ENCODE measurements at regions not wholly inside any gene's neighbourhood (a gene's known extent, or its start where the extent isn't known, plus 50 kb on each side); places are given as distances from the start of the nearest gene placed in this dataset.

DNA sequence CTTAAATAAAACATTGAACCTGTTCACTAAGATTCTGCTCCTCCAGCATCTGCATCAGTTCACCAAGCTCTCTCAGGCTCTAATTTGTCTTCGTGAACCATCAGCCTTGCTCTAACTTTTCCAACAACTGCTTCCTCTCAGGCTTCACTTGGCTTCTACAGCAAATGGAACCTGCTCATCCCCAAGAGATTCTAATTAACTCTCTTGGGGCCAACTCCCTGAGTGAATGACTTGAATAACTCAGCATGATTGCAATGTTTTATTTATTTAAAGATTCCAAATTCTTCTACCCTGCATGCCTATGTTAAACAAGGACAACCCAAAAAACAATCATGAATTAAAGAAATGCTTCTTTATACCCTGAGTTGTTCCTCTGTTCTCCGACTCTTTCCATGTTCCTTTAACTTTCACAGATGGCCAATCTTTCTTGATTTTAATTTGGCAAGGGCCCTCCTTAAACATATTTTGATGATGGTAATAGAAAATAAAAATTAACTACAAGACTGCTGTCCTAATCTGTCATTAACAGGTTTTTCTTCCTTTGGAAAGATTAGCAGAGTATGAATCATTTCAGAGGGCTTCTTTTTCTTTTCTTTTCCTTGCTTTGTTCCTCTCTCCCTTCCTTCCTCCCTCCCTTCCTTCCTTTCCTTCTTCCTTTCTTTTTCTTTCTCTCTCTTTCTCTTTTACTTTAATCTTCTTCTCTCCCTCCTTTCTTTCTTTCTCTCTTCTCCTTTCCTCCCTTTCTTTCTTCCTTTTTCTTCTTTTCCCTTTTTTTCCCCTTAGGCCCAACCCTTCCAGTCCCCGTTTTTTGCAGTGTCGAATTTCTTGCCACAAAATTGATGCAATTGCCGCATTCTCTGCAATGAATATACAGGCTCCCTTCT, 195.0 kb upstream of the RHOBTB1 start:
- DNase-seq = no peak

DNA sequence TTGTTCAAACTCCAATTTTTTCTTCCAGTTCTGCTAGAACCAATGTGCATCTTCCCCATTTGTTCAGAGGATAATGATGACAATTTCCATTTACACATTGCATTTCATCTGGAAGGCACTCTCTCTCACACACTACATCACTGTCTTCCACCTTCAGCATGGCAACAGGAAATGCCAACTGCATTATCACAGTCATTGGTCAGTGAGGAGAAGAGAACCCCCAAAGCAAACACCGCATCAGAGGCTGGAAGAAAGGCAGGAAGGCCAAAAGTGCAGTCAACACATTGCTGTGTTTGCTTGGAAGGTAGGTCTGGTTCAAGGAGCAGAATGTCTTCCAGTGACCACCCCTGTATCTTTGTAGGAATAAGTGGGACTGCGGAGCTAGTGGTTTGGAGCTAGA, 192.2 kb upstream of the RHOBTB1 start:
- no peak for DNase-seq

- DNase-seq = no peak
Measured at GRCh38 chr10:61135276-61135721, 191.3 kb upstream of the RHOBTB1 start.

DNA sequence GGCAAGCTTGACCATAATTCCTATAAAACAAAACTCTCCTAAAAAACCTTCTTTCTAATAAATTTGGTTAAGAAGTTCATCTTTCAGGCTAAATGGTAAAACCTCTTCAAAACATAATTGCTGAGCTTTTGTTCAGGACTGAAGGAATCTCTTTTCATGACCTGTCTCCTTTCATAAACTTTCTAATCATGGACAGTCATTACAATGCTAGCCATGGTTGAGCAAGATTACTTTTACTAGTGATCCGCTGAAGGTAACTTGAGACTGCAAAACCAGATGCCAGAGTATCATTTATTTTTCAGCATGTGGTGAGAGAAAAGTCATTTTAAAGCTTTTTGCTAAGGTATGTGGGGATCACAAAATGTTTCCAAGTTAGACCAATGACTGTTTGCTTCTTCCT, 186.4 kb upstream of the RHOBTB1 start:
- DNase-seq = no peak

DNA sequence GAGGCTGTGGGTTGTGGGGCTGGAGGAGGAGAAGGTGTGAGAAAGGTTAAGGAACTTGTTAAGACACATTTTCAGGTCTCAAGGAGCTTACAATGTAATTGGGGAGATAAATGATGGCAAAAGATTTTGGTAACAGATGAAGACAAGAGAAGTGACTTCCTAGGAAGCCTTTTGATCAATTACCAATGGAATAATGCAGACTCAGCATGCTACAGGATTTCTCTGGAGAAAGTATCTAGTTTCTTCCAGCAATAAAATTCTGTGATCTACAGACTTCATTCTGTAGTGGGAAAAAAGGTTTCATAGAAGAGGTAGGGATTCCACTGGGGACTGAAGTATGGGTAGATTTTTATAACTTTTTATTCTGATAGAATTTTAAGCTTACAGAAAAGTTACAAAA, 184.2 kb upstream of the RHOBTB1 start:
- DNase-seq = no peak

- no peak for DNase-seq
Measured at GRCh38 chr10:61125560-61126170, 181.7 kb upstream of the RHOBTB1 start.

DNA sequence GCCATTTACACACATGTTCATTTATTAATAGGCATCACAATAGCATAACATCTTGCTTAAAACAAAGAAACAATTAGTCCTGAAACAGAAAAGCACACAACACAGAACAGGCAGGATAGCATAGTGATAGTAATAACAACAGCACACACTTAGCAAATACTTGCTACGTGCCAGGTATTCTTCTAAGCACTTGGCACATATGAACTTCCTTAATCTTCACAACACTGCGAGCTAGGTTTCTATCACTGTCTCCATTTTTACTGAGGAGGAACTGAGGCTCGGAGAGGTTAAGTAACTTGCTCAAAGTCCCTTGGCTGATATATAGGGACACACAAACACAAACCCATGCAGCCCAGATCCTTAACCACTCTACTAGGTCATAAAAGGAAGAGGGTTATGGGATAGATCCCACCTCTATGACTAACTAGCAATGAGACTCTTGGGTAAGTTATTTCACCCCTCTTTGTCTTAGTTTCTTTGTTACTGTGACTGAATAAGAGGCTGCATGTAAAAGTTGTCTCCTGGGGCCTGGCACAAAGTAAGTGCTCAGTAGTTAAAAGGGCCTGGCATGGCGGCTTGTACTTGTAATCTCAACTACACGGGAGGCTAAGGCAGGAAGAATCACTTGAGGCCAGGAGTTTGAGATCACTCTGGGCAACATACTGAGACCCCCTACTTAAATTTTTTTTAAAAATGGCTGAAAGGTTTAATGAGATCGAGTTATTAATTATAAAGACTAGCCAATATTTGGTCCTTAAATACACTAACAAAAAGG, 181.0 kb upstream of the RHOBTB1 start:
- no peak for DNase-seq

- peak in 1 of 5 donors; percentile 4 for DNase-seq
Measured at GRCh38 chr10:61120805-61121204, 176.8 kb upstream of the RHOBTB1 start.

- no peak for DNase-seq
Measured at GRCh38 chr10:61119573-61119972, 175.6 kb upstream of the RHOBTB1 start.

DNA sequence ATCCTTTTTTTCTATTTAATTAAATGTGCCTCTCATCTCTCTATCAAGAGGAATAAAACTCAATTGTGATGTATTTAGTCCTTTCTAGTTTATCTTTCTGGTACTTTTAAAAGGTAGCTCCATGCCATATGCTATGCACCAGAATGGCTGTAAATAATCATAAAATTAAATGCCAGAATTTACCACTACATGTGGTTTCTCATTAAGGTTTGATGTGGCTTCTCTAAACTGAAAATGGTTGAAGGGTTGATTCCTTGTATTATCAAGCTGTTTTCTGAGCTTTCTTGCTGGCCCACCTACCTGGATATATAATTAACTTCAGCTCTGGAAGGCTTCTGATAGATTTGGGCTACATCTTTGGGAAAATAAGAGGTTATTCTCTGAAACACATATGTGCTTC, 171.9 kb upstream of the RHOBTB1 start:
- no peak for DNase-seq

GRCh38 chr10:61112771-61113170, 168.8 kb upstream of the RHOBTB1 start:
- no peak for DNase-seq

DNA sequence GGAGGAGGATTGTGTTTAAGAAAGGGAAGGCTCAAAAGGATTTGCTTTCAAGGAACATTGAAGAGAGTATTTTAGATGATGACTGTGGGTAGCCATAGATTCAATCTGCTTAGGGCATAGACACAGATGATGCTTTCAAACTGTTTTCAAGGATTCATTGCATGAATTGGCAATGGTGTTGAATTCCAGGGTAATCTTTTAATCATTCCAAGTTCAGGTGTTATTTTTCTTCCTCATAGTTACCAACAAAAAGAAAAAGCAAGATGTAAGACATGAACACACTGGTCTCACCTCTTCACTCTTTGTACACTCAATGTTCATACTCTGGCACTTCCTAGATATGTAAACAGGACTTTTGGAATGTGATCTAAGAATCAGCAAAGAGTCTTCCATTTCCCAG, 167.0 kb upstream of the RHOBTB1 start:
- DNase-seq = no peak

- DNase-seq = no peak
Measured at GRCh38 chr10:61110188-61110844, 166.3 kb upstream of the RHOBTB1 start.

DNA sequence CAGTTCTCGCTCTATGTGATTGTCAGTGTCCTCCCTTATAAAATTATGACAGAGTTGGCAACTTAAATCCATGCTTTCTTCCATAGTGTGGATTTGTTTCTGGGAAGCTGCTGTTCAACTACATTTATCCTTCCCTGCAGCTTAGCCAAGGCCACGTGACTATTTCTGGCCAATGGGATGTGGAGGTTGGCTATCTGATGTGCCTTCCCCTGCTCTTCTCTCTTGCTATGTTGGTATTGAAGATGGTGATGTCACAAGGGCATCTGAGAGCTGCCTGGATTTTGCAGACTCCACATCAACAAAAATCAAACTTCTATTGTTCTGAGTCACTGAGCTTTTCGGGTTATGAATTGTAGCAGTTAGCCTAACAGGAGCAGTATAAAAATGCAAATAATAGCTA, 164.9 kb upstream of the RHOBTB1 start:
- no peak for DNase-seq

- no peak for DNase-seq
Measured at GRCh38 chr10:61100887-61101286, 156.9 kb upstream of the RHOBTB1 start.

- no peak for DNase-seq
Measured at GRCh38 chr10:61099756-61100155, 155.8 kb upstream of the RHOBTB1 start.

DNA sequence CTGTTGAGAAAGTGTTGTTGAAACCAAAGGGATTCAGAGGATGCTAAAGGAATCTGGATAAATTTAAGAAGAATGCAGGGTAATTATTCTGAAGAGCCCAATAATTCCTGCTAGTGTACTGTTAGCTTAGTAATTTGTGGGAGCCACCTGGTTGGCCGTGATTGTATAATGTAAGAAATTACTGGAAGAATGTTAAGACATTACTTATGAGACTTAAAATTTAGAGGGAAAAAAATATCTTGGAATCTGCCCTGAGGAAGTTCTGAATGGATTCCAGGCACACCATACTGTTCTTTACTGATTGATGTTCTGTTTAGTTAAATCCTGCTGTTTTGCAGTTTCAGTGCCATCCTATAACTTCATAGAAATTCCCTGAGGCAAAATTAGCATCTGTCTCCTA, 155.0 kb upstream of the RHOBTB1 start:
- DNase-seq = no peak

- no peak for DNase-seq
Measured at GRCh38 chr10:61097026-61097425, 153.0 kb upstream of the RHOBTB1 start.

DNA sequence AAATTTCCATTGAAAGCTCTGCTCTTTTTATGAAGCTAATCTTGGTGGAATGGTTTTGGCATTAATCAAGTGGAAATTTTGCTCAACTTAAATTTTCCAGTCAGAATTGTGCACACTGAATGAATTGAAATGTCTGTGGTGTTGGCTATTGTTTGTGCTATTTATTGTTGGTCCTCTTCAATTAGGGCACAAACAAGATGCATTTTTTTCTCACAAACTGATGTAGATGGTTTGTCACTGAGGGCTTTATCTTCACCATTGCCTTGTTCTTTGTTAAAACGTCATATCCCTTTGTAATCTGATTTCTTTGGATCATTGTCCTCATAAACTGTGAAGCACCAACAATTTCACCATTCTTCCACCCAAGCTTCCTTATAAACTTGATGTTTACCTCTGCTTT, 152.1 kb upstream of the RHOBTB1 start:
- no peak for DNase-seq

GRCh38 chr10:61091531-61091930, 147.5 kb upstream of the RHOBTB1 start:
- DNase-seq = no peak

GRCh38 chr10:61089251-61089650, 145.3 kb upstream of the RHOBTB1 start:
- DNase-seq = no peak

- DNase-seq = no peak
Measured at GRCh38 chr10:61084493-61084892, 140.5 kb upstream of the RHOBTB1 start.

DNA sequence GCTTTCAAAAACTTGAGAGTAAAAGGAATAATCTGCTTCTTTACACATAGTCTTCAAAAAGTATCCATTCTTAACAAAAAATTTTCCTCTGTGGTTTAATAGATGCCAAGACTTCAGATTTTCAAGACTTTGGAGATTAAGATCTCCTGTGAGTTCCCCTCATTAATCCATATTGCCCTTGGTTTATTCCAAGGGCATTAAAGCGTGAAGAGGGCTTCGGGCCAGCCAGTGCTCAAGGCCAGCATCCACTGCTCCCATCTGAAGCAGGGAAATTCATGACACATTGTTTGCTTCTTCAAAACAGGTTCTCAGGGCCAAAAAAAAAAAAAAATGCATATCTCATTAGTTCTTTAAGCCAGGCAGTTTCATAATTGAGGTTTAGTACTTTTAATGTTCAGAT, 137.3 kb upstream of the RHOBTB1 start:
- DNase-seq = no peak
